ENCODE measurements at regions not wholly inside any gene's neighbourhood (a gene's known extent, or its start where the extent isn't known, plus 50 kb on each side); places are given as distances from the start of the nearest gene placed in this dataset.
"Not testable (repeated sequence)": the region's sequence is repeated elsewhere in the genome, so short reads cannot be mapped to it uniquely, and the experiment has no call there.

DNA sequence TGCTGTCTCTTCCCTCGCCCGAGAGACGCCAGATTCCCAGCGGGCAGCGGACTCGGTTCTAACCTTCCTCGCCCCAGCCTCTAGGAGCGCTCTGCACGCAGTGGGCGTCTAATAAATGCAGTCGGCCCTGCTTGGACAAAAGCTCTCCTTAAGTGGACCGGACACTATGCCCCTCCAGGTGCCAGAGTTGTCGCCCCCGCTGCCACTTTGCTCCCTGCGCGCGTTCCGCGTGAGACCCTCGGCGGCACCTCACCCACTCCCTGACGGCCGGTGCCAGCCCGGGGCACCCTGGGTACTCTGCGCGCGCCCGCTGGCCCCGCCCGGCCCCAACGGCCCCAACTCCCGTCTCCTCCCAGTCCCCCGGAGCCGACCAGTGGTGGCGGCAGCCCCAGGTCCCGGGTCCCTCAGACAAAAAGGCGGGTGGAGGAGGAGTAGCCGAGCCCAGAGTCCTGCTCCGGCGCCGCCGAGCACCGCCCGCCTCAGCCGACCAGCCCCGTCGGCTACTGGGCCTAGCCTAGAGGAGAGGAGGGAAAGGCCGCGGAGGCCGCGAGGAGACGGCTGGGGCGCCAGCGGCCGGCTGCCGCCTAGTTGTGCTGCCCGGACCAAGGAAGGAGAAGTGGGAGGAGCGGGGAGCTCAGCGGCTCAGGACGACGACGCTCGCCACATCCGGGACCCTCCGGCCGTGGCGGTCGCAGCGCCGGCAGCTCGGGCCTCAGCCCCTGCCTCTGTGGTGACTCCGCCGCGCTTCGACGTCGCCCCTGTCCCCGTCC is 123.0 kb downstream of the GOSR1 start:
- peak overlapping the region; percentile 91 for H3K4me3 ChIP-seq (ENCODE audit: low read length)
- H3K9ac ChIP-seq (ENCODE audit: low read depth, low read length) = peak overlapping the region; percentile 92
- H3K4me1 ChIP-seq (ENCODE audit: control insufficient read depth, insufficient read depth, low read length) = peaks cover 16% of the 10 kb centered on the region
- no peaks in the 10 kb centered on the region for H3K36me3 ChIP-seq (ENCODE audit: insufficient read depth, low read length)
- H3K4me2 ChIP-seq (ENCODE audit: low read length) = peak overlapping the region; percentile 95
- H3K9me3 ChIP-seq (replicated peaks; ENCODE audit: low read length) = no peaks in the 10 kb centered on the region
- no peaks in the 10 kb centered on the region for H3K27me3 ChIP-seq (ENCODE audit: control insufficient read depth, insufficient read depth, low read length)

DNA sequence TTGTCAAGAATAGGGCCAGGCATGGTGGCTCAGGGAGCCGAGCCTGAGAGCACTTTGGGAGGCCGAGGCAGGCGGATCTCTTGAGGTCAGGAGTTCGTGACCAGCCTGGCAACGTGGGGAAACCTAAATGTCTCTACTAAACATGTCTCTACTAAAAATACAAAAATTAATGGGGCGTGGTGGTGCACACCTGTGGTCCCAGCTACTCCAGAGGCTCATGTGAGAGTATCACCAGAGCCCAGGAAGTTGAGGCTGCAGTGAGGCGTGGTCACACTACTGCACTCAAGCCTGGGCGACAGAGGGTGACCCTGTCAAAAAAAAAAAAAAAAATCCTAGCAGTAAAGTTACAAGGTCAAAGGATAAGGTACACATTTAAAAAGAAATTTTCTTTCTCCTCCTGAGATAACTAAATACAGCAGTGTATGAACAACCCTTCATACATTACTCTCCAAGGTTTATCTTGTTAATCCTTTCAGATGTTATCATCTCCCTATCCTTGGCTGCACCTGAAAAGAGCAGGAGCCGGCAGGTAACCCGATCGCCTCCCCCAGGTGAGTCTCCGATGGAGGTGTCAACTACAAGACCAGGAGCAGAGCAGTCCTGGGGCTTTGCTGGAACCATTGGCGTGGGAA is 122.3 kb downstream of the GOSR1 start:
- Histone ChIP-seq H3K27me3 (ENCODE audit: control insufficient read depth, insufficient read depth, low read length) (no peaks in the 10 kb centered on the region), H3K9me3 (replicated peaks; ENCODE audit: low read length) (no peaks in the 10 kb centered on the region), H3K9ac (ENCODE audit: low read depth, low read length) (peak overlapping the region; percentile 92), H3K4me2 (ENCODE audit: low read length) (peak overlapping the region; percentile 95), H3K36me3 (ENCODE audit: insufficient read depth, low read length) (no peaks in the 10 kb centered on the region), H3K4me3 (ENCODE audit: low read length) (peak overlapping the region; percentile 91), H3K4me1 (ENCODE audit: control insufficient read depth, insufficient read depth, low read length) (peaks cover 16% of the 10 kb centered on the region)

- Histone ChIP-seq H3K9me3 (replicated peaks; ENCODE audit: low read length) (no peaks in the 10 kb centered on the region), H3K4me2 (ENCODE audit: low read length) (no peak overlapping the region), H3K4me3 (ENCODE audit: low read length) (no peak overlapping the region), H3K36me3 (ENCODE audit: insufficient read depth, low read length) (no peaks in the 10 kb centered on the region), H3K9ac (ENCODE audit: low read depth, low read length) (no peak overlapping the region), H3K4me1 (ENCODE audit: control insufficient read depth, insufficient read depth, low read length) (peaks cover 16% of the 10 kb centered on the region), H3K27me3 (ENCODE audit: control insufficient read depth, insufficient read depth, low read length) (no peaks in the 10 kb centered on the region)
Measured at GRCh38 chr17:30597776-30598288, 120.6 kb downstream of the GOSR1 start.

DNA sequence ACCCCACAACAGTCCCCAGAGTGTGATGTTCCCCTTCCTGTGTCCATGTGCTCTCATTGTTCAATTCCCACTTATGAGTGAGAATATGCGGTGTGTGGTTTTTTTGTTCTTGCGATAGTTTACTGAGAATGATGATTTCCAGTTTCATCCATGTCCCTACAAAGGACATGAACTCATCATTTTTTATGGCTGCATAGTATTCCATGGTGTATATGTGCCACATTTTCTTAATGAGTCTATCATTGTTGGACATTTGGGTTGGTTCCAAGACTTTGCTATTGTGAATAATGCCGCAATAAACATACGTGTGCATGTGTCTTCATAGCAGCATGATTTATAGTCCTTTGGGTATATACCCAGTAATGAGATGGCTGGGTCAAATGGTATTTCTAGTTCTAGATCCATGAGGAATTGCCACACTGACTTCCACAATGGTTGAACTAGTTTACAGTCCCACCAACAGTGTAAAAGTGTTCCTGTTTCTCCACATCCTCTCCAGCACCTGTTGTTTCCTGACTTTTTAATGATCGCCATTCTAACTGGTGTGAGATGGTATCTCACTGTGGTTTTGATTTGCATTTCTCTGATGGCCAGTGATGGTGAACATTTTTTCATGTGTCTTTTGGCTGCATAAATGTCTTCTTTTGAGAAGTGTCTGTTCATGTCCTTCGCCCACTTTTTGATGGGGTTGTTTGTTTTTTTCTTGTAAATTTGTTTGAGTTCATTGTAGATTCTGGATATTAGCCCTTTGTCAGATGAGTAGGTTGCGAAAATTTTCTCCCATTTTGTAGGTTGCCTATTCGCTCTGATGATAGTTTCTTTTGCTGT is 120.0 kb downstream of the GOSR1 start:
- H3K4me3 ChIP-seq (ENCODE audit: low read length); H3K4me2 ChIP-seq (ENCODE audit: low read length); H3K27me3 ChIP-seq (ENCODE audit: control insufficient read depth, insufficient read depth, low read length); H3K36me3 ChIP-seq (ENCODE audit: insufficient read depth, low read length); H3K9ac ChIP-seq (ENCODE audit: low read depth, low read length); H3K9me3 ChIP-seq (replicated peaks; ENCODE audit: low read length): not testable (repeated sequence)
- peaks cover 12% of the 10 kb centered on the region for H3K4me1 ChIP-seq (ENCODE audit: control insufficient read depth, insufficient read depth, low read length)

- not testable (repeated sequence) for H3K36me3 ChIP-seq (ENCODE audit: insufficient read depth, low read length); H3K4me1 ChIP-seq (ENCODE audit: control insufficient read depth, insufficient read depth, low read length); H3K9ac ChIP-seq (ENCODE audit: low read depth, low read length); H3K27me3 ChIP-seq (ENCODE audit: control insufficient read depth, insufficient read depth, low read length); H3K9me3 ChIP-seq (replicated peaks; ENCODE audit: low read length); H3K4me2 ChIP-seq (ENCODE audit: low read length); H3K4me3 ChIP-seq (ENCODE audit: low read length)
Measured at GRCh38 chr17:30594953-30595371, 117.8 kb downstream of the GOSR1 start.

- H3K9me3 ChIP-seq (replicated peaks; ENCODE audit: low read length) = no peaks in the 10 kb centered on the region
- H3K27me3 ChIP-seq (ENCODE audit: control insufficient read depth, insufficient read depth, low read length) = peaks cover 3% of the 10 kb centered on the region
- H3K4me3 ChIP-seq (ENCODE audit: low read length) = no peak overlapping the region
- no peak overlapping the region for H3K4me2 ChIP-seq (ENCODE audit: low read length)
- peaks cover 5% of the 10 kb centered on the region for H3K4me1 ChIP-seq (ENCODE audit: control insufficient read depth, insufficient read depth, low read length)
- no peaks in the 10 kb centered on the region for H3K36me3 ChIP-seq (ENCODE audit: insufficient read depth, low read length)
- H3K9ac ChIP-seq (ENCODE audit: low read depth, low read length) = no peak overlapping the region
Measured at GRCh38 chr17:30594223-30594952, 117.2 kb downstream of the GOSR1 start.

DNA sequence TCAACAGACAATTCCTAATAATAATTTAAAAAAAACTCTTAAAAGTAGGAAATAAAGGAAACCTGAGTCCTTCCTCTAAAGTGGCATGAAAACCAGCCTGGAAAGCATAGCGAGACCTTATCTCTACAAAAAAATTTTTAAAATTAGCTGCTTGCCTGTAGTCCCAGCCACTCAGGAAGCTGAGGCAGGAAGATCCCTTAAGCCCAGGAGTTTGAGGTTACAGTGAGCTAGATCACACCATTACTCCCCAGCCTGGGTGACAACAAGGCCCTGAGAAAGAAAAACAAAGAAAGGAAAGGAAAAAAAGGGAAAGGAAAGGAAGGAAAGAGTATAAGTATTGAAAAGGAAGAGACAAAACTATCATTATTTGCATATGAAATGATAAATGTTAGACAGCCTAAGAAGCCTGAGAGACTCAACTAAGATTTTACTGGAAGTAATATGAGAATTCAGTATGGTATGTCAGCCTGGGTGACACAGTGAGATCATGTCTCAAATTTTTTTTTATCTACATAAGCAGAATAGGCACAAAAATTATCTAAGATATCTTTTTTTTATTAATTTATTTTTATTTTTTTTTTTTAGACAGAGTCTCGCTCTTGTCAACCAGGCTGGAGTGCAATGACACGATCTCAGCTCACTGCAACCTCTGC is 113.0 kb downstream of the GOSR1 start:
- H3K4me1 ChIP-seq (ENCODE audit: control insufficient read depth, insufficient read depth, low read length) = no peaks in the 10 kb centered on the region

DNA sequence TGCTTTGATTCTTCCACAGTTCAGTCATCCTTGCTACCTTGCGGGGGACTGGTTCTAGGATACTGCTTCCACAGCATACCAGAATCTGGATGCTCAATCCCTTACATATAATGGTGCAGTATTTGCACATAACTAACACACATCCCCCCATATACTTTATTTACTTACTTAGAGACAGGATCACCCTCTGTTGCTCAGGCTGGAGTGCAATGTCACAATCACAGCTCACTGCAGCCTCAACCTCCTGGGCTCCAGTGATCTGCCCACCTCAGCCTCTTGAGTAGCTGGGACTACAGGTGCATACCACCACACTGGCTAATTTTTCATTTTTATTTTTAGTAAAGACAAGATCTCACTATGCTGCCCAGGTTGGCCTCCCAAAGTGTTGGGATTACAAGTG is 112.2 kb downstream of the GOSR1 start:
- H3K27me3 ChIP-seq (ENCODE audit: control insufficient read depth, insufficient read depth, low read length) = peaks cover 3% of the 10 kb centered on the region
- H3K4me1 ChIP-seq (ENCODE audit: control insufficient read depth, insufficient read depth, low read length) = no peaks in the 10 kb centered on the region
- no peak overlapping the region for H3K4me2 ChIP-seq (ENCODE audit: low read length)
- no peaks in the 10 kb centered on the region for H3K9me3 ChIP-seq (replicated peaks; ENCODE audit: low read length)
- H3K4me3 ChIP-seq (ENCODE audit: low read length) = no peak overlapping the region
- no peak overlapping the region for H3K9ac ChIP-seq (ENCODE audit: low read depth, low read length)
- H3K36me3 ChIP-seq (ENCODE audit: insufficient read depth, low read length) = no peaks in the 10 kb centered on the region

More for the DNA sequence above, 113.0 kb downstream of the GOSR1 start:
- Histone ChIP-seq H3K4me2 (ENCODE audit: low read length) (no peak overlapping the region), H3K9ac (ENCODE audit: low read depth, low read length) (no peak overlapping the region), H3K27me3 (ENCODE audit: control insufficient read depth, insufficient read depth, low read length) (peaks cover 3% of the 10 kb centered on the region), H3K36me3 (ENCODE audit: insufficient read depth, low read length) (no peaks in the 10 kb centered on the region), H3K4me3 (ENCODE audit: low read length) (no peak overlapping the region), H3K9me3 (replicated peaks; ENCODE audit: low read length) (no peaks in the 10 kb centered on the region)

- Histone ChIP-seq H3K27me3 (ENCODE audit: control insufficient read depth, insufficient read depth, low read length) (peaks cover 3% of the 10 kb centered on the region), H3K4me3 (ENCODE audit: low read length) (no peak overlapping the region), H3K36me3 (ENCODE audit: insufficient read depth, low read length) (no peaks in the 10 kb centered on the region), H3K9me3 (replicated peaks; ENCODE audit: low read length) (no peaks in the 10 kb centered on the region), H3K4me2 (ENCODE audit: low read length) (no peak overlapping the region), H3K9ac (ENCODE audit: low read depth, low read length) (no peak overlapping the region), H3K4me1 (ENCODE audit: control insufficient read depth, insufficient read depth, low read length) (no peaks in the 10 kb centered on the region)
Measured at GRCh38 chr17:30588798-30589247, 111.6 kb downstream of the GOSR1 start.

- H3K36me3 ChIP-seq (ENCODE audit: insufficient read depth, low read length) = no peaks in the 10 kb centered on the region
- H3K4me2 ChIP-seq (ENCODE audit: low read length) = no peak overlapping the region
- H3K4me1 ChIP-seq (ENCODE audit: control insufficient read depth, insufficient read depth, low read length) = no peaks in the 10 kb centered on the region
- peaks cover 3% of the 10 kb centered on the region for H3K27me3 ChIP-seq (ENCODE audit: control insufficient read depth, insufficient read depth, low read length)
- H3K9me3 ChIP-seq (replicated peaks; ENCODE audit: low read length) = no peaks in the 10 kb centered on the region
- no peak overlapping the region for H3K4me3 ChIP-seq (ENCODE audit: low read length)
- H3K9ac ChIP-seq (ENCODE audit: low read depth, low read length) = no peak overlapping the region
Measured at GRCh38 chr17:30586818-30587595, 109.8 kb downstream of the GOSR1 start.
